ENCODE measurements at regions not wholly inside any gene's neighbourhood (a gene's known extent, or its start where the extent isn't known, plus 50 kb on each side); places are given as distances from the start of the nearest gene placed in this dataset.

- Mint-ChIP-seq H3K4me1 (ENCODE audit: low read depth in 2 of 2) (no peaks in the 10 kb centered on the region), H3K9me3 (peaks cover 4% of the 10 kb centered on the region), H3K27me3 (peaks cover 6 to 30% of the 10 kb centered on the region in 2 donors), H3K36me3 (no peaks in the 10 kb centered on the region), H3K27ac (no peak overlapping the region), H3K4me3 (no peak overlapping the region)
- ATAC-seq (peak in 1 of 2 donors; percentile 57), DNase-seq (ENCODE audit: low spot score) (no peak)
Measured at GRCh38 chr11:115941481-115941993, 437.3 kb upstream of the CADM1 start.

GRCh38 chr11:115941044-115941443 is 436.8 kb upstream of the CADM1 start:
- no peak for ATAC-seq
- Mint-ChIP-seq H3K36me3 (no peaks in the 10 kb centered on the region), H3K27me3 (peaks cover 6 to 30% of the 10 kb centered on the region in 2 donors), H3K4me3 (no peak overlapping the region), H3K27ac (no peak overlapping the region), H3K9me3 (peaks cover 8% of the 10 kb centered on the region), H3K4me1 (ENCODE audit: low read depth in 2 of 2) (no peaks in the 10 kb centered on the region)
- DNase-seq (ENCODE audit: low spot score): no peak

- Mint-ChIP-seq H3K4me3 (no peak overlapping the region), H3K9me3 (peaks cover 7% of the 10 kb centered on the region), H3K36me3 (no peaks in the 10 kb centered on the region), H3K27me3 (peaks cover 6 to 28% of the 10 kb centered on the region in 2 donors), H3K27ac (no peak overlapping the region), H3K4me1 (ENCODE audit: low read depth in 2 of 2) (no peaks in the 10 kb centered on the region)
- no peak for DNase-seq (ENCODE audit: low spot score)
- ATAC-seq: no peak
Measured at GRCh38 chr11:115939731-115940421, 435.7 kb upstream of the CADM1 start.

- Mint-ChIP-seq H3K9me3 (peaks cover 7% of the 10 kb centered on the region), H3K36me3 (no peaks in the 10 kb centered on the region), H3K4me1 (ENCODE audit: low read depth in 2 of 2) (no peaks in the 10 kb centered on the region), H3K27me3 (peaks cover 6 to 35% of the 10 kb centered on the region in 2 donors), H3K27ac (no peak overlapping the region), H3K4me3 (no peak overlapping the region)
- ATAC-seq (no peak), DNase-seq (ENCODE audit: low spot score) (no peak)
Measured at GRCh38 chr11:115939104-115939730, 435.0 kb upstream of the CADM1 start.

GRCh38 chr11:115933564-115933963 is 429.3 kb upstream of the CADM1 start:
- H3K27me3 Mint-ChIP-seq: peaks cover 6 to 52% of the 10 kb centered on the region in 2 donors
- peaks cover 7% of the 10 kb centered on the region for H3K9me3 Mint-ChIP-seq
- DNase-seq (ENCODE audit: low spot score) (no peak), ATAC-seq (no peak)
- no peak overlapping the region for H3K4me3 Mint-ChIP-seq
- no peaks in the 10 kb centered on the region for H3K4me1 Mint-ChIP-seq (ENCODE audit: low read depth in 2 of 2)
- H3K36me3 Mint-ChIP-seq: no peaks in the 10 kb centered on the region
- H3K27ac Mint-ChIP-seq: no peak overlapping the region

- H3K27ac Mint-ChIP-seq: no peak overlapping the region
- H3K4me3 Mint-ChIP-seq: no peak overlapping the region
- ATAC-seq: no peak
- peaks cover 0 to 38% of the 10 kb centered on the region in 2 donors for H3K27me3 Mint-ChIP-seq
- peaks cover 7% of the 10 kb centered on the region for H3K9me3 Mint-ChIP-seq
- DNase-seq (ENCODE audit: low spot score): no peak
- H3K4me1 Mint-ChIP-seq (ENCODE audit: low read depth in 2 of 2): no peaks in the 10 kb centered on the region
- H3K36me3 Mint-ChIP-seq: no peaks in the 10 kb centered on the region
Measured at GRCh38 chr11:115931548-115932083, 427.4 kb upstream of the CADM1 start.

GRCh38 chr11:115930886-115931547 is 426.8 kb upstream of the CADM1 start:
- Mint-ChIP-seq H3K4me1 (ENCODE audit: low read depth in 2 of 2) (no peaks in the 10 kb centered on the region), H3K36me3 (no peaks in the 10 kb centered on the region), H3K27me3 (peaks cover 0 to 32% of the 10 kb centered on the region in 2 donors), H3K27ac (no peak overlapping the region), H3K4me3 (no peak overlapping the region), H3K9me3 (peaks cover 3% of the 10 kb centered on the region)
- DNase-seq (ENCODE audit: low spot score) (no peak), ATAC-seq (no peak)

GRCh38 chr11:115930291-115930690 is 426.1 kb upstream of the CADM1 start:
- Mint-ChIP-seq H3K27me3 (peaks cover 0 to 27% of the 10 kb centered on the region in 2 donors), H3K9me3 (no peaks in the 10 kb centered on the region), H3K36me3 (no peaks in the 10 kb centered on the region), H3K4me3 (no peak overlapping the region), H3K4me1 (ENCODE audit: low read depth in 2 of 2) (peaks cover 0 to 5% of the 10 kb centered on the region in 2 donors), H3K27ac (no peak overlapping the region)
- ATAC-seq: no peak
- no peak for DNase-seq (ENCODE audit: low spot score)

- Mint-ChIP-seq H3K4me3 (no peak overlapping the region), H3K4me1 (ENCODE audit: low read depth in 2 of 2) (peaks cover 0 to 6% of the 10 kb centered on the region in 2 donors), H3K27me3 (peaks cover 0 to 22% of the 10 kb centered on the region in 2 donors), H3K36me3 (no peaks in the 10 kb centered on the region), H3K9me3 (no peaks in the 10 kb centered on the region), H3K27ac (no peak overlapping the region)
- DNase-seq (ENCODE audit: low spot score) (no peak), ATAC-seq (no peak)
Measured at GRCh38 chr11:115929618-115930129, 425.5 kb upstream of the CADM1 start.

GRCh38 chr11:115928811-115929210 is 424.6 kb upstream of the CADM1 start:
- no peak overlapping the region for H3K4me3 Mint-ChIP-seq
- peaks cover 0 to 17% of the 10 kb centered on the region in 2 donors for H3K27me3 Mint-ChIP-seq
- peaks cover 0 to 6% of the 10 kb centered on the region in 2 donors for H3K4me1 Mint-ChIP-seq (ENCODE audit: low read depth in 2 of 2)
- H3K36me3 Mint-ChIP-seq: no peaks in the 10 kb centered on the region
- DNase-seq (ENCODE audit: low spot score): no peak
- H3K27ac Mint-ChIP-seq: no peak overlapping the region
- no peak for ATAC-seq
- no peaks in the 10 kb centered on the region for H3K9me3 Mint-ChIP-seq

- H3K4me3 Mint-ChIP-seq: no peak overlapping the region
- no peaks in the 10 kb centered on the region for H3K9me3 Mint-ChIP-seq
- no peak overlapping the region for H3K27ac Mint-ChIP-seq
- H3K27me3 Mint-ChIP-seq: peaks cover 0 to 10% of the 10 kb centered on the region in 2 donors
- DNase-seq (ENCODE audit: low spot score) (no peak), ATAC-seq (no peak)
- no peaks in the 10 kb centered on the region for H3K36me3 Mint-ChIP-seq
- H3K4me1 Mint-ChIP-seq (ENCODE audit: low read depth in 2 of 2): peaks cover 0 to 6% of the 10 kb centered on the region in 2 donors
Measured at GRCh38 chr11:115927823-115928329, 423.7 kb upstream of the CADM1 start.

GRCh38 chr11:115926601-115927000 is 422.4 kb upstream of the CADM1 start:
- Mint-ChIP-seq H3K9me3 (no peaks in the 10 kb centered on the region), H3K27ac (no peak overlapping the region), H3K4me1 (ENCODE audit: low read depth in 2 of 2) (peaks cover 2 to 6% of the 10 kb centered on the region in 2 donors), H3K36me3 (no peaks in the 10 kb centered on the region), H3K27me3 (peaks cover 6 to 19% of the 10 kb centered on the region in 2 donors), H3K4me3 (no peak overlapping the region)
- DNase-seq (ENCODE audit: low spot score) (no peak), ATAC-seq (no peak)

GRCh38 chr11:115926138-115926537 is 421.9 kb upstream of the CADM1 start:
- ATAC-seq (no peak), DNase-seq (ENCODE audit: low spot score) (no peak)
- H3K4me1 Mint-ChIP-seq (ENCODE audit: low read depth in 2 of 2): peaks cover 2 to 10% of the 10 kb centered on the region in 2 donors
- no peak overlapping the region for H3K4me3 Mint-ChIP-seq
- peaks cover 10 to 19% of the 10 kb centered on the region in 2 donors for H3K27me3 Mint-ChIP-seq
- H3K9me3 Mint-ChIP-seq: no peaks in the 10 kb centered on the region
- H3K36me3 Mint-ChIP-seq: no peaks in the 10 kb centered on the region
- no peak overlapping the region for H3K27ac Mint-ChIP-seq

All from natural killer cell treated with Interleukin-12 subunit alpha and Interleukin-12 subunit beta and Interleukin-15 and Interleukin-18, amount 100 ng/mL, for 72 hours (primary cell).